GM19397 (cell line): ENCODE measurements at regions not wholly inside any gene's neighbourhood (a gene's known extent, or its start where the extent isn't known, plus 50 kb on each side); places are given as distances from the start of the nearest gene placed in this dataset.
"Not testable (repeated sequence)": the region's sequence is repeated elsewhere in the genome, so short reads cannot be mapped to it uniquely, and the experiment has no call there.

Experiments used
- ATAC-seq: cut with Tn5 transposase; IDR thresholded peaks from one replicate; pipeline ENCODE4 v1.9.1; 2021; ENCODE audit warnings: mild to moderate bottlenecking, moderate library complexity; ENCODE audit not compliant: unreplicated experiment

DNA sequence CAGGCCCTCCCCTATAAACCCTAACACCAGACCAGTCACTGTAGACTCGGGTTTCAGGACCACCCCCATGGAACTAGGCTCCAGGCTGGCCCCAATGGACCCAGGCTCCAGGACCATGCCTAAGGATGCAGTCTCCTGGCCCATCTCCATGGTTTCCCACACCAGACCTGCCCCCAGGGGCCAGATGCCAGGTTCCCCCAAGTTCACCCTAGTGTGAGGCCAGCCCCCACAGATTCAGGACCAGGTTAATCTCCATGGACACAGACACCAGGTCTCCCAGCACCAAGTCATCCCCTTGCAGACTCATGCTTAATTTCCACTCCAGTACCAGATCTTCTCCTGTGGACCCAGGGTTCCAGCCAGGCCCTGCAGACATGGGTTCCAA, 103.8 kb upstream of the LANCL2 start:
- ATAC-seq = no peak

DNA sequence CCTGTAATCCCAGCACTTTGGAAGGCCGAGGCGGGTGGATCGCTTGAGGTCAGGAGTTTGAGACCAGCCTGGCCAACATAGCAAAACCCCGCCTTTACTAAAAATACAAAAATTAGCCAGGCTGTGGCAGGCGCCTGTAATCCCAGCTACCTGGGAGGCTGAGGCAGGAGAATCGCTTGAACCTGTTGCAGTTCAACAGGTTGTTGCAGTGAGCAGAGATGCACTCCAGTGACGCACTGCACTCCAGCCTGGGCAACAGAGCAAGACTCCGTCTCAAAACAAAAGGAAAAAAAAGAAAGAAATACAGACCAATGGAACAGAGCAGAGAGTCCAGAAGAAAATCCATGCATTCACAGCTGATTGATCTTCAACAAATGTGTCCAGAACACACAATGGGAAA, 99.8 kb upstream of the LANCL2 start:
- ATAC-seq = not testable (repeated sequence)

- no peak for ATAC-seq
These were observed 99.1 kb upstream of the LANCL2 start for GRCh38 chr7:55265836-55266642.

GRCh38 chr7:55271069-55271626, 94.0 kb upstream of the LANCL2 start:
- no peak for ATAC-seq

DNA sequence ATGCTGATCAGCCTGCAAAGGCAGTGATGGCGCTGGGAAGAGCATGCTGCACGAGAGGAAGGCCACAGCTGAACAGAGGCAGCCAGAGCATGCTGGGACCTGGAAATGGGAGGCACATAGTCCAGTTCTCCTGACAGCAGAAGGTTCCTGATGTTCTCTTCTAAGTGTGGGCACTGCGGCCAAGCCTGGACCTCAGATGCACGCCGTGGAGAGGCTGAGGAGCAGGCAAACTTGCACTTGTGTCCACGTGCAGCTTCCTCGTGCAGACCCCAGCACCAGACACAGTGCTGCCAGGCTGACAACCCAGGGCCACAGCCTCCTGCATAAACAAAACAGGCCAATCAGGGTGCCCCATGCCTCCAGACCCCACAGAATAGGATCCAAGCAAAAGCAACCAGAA, 93.5 kb upstream of the LANCL2 start:
- ATAC-seq = no peak

DNA sequence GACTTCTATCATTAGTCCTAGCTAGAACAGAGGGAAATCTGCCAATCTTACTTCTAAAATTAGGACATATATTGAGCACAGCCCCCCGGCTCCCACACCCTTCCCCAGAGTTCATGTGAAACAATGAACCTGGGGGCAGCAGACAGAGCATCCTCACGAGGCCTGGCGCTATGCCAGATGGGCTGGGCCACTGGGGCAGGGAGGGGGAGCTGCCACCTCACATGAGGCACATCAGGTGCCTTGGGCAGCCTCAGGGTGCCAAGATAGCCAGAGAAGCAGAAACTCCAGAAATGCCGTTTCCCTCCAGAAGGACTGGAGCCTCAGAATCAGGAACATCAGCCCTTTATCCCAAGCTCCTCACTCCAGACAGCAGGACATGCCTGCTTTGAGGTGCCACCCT, 92.8 kb upstream of the LANCL2 start:
- ATAC-seq = no peak

- ATAC-seq = no peak
These were observed 91.8 kb upstream of the LANCL2 start for GRCh38 chr7:55273186-55273980.

GRCh38 chr7:55274156-55274555, 91.0 kb upstream of the LANCL2 start:
- no peak for ATAC-seq

DNA sequence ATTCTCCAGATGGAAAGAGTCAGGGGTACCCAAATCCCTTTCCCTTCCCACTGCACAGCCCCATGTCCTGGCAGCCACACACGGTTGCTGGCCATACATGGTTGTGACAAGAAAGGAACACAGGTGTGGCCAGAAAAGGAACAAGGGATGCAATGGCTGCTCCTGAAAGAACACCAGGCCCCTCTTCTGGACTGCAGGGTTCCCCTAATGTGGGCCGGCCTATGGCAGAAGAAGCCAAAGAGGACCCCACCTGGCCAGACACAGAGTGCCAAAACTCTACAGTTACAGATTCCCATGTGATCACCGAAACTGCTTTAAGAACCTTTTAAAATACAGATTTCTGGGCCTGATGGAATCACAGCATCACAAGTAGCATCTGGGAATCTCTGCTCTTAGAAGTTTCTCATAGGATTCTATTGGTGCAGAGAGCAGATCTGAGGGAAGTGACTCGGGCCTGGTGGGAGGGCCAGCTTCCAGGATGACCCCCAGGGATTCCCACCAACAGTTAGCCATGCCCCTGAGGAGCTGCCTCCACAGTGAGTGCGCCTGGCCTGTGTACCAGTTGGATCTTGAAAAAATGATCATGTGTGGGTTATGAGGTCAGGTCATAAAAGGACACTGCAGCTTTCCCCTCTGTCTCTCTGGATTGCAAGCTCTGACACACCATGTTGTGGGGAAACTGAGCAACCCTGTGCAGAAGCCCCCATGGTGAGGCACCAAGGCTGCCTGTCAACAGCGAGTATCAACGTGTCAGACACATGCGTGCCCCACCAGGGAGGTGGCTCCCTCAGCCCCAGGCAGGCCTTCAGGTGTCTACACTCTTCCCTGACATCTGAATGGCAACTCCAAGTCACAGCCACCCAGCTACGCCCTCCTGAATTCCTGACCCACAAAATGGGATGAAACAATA, 89.6 kb upstream of the LANCL2 start:
- ATAC-seq = no peak

- ATAC-seq = no peak
These were observed 88.4 kb upstream of the LANCL2 start for GRCh38 chr7:55276572-55277295.

- ATAC-seq = no peak
These were observed 87.2 kb upstream of the LANCL2 start for GRCh38 chr7:55277916-55278315.

GRCh38 chr7:55278321-55278720, 86.8 kb upstream of the LANCL2 start:
- ATAC-seq = no peak

GRCh38 chr7:55279080-55279845, 85.9 kb upstream of the LANCL2 start:
- ATAC-seq = no peak

DNA sequence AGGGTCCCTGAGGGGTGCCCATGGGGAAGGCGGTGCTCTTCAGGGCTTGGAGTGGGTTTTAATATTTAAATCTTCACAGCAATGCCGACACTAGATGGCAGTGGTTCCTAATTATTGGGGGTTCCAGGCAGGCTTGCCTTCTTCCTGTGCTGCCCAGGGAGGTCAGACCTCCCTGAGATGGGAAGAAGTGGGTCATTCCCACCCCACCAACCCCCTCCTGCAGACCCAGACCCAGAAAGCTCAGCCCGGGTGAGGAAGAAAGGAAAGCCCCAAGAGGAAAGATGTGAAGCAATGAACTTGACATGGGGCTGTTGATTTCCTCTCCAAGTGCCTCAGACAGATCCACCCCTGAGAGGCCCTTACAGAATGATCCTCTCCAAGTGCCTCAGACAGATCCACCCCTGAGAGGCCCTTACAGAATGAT, 85.1 kb upstream of the LANCL2 start:
- ATAC-seq = peak; percentile 88

GRCh38 chr7:55285665-55286064, 79.5 kb upstream of the LANCL2 start:
- no peak for ATAC-seq

DNA sequence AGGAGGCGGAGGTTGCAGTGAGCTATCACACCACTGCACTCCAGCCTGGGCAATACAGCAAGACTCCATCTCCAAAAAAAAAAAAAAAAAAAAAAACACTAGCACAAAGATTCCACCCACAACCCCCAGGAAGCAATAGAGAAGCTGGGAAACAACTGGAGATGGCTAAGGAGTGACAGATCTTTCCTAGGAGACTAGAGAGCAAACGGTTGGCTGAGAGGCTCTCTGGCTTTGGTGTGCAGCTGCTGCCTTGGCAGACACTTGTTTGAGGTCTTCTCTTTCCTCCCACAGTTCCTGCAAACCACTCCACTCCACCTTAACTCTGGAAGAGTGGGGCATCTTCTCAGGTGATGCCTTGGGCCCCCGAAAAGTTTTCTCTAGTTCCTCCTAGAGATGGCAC, 78.5 kb upstream of the LANCL2 start:
- no peak for ATAC-seq

- ATAC-seq = no peak
These were observed 76.9 kb upstream of the LANCL2 start for GRCh38 chr7:55288070-55288824.

- no peak for ATAC-seq
These were observed 69.1 kb upstream of the LANCL2 start for GRCh38 chr7:55296070-55296469.
